GOT3 (cell line): ENCODE measurements at regions not wholly inside any gene's neighbourhood (a gene's known extent, or its start where the extent isn't known, plus 50 kb on each side); places are given as distances from the start of the nearest gene placed in this dataset.

Experiments
- DNase-seq: peaks from one replicate; lab custom pipeline; 2025; ENCODE audit warnings: mixed read lengths; lab: John Stamatoyannopoulos, UW

DNA sequence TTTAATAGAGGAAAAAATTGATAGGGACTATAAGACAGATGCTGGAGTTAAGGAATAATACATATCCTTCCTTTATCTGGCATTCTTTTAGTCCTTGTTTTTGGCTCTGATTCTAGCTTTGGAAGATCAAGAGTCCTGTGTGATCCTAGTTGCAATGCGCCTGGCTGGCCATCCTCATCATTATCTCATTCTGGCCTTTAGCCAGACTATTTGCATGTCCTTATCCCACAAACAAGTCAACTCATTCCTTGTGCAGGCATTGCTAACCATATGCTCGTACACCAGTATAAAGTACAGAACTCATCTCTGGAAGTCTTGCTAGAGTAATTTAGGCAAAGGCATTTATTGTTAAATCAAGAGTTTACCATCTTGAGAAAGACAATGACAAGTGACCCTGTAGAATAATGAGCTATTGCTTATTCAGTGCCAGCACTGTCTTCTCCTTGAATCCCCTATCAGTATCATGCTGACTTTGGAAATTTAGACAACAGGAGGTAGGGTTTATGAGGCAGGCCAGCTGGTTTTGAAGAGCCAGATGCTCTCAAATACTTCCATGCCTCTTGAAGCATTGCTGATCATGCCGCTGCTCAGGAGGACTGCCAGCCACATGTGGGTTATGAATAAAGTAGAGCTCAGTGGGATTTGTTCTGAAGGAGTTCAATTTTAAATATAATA, 1730.3 kb upstream of the TENM3 start:
- DNase-seq: no peak

DNA sequence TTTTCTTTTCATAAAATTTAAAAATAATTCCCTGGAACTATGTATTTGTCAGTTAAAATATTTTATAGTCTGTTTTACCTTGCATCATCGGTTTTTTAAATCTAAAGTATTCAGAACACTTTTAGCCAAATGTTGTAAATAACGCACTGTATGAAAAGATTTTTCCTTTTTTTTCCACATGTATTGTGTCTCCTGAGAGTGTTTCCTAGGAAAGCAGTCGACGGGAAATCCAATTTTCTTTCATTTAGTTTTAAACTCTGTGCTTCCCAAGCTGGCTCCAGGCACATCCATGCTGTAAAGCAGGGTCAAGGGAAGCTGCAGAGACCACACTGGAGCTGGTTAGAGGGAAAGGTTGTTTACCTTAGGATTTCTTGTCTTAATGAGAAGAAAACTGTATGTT, 1724.3 kb upstream of the TENM3 start:
- no peak for DNase-seq

DNA sequence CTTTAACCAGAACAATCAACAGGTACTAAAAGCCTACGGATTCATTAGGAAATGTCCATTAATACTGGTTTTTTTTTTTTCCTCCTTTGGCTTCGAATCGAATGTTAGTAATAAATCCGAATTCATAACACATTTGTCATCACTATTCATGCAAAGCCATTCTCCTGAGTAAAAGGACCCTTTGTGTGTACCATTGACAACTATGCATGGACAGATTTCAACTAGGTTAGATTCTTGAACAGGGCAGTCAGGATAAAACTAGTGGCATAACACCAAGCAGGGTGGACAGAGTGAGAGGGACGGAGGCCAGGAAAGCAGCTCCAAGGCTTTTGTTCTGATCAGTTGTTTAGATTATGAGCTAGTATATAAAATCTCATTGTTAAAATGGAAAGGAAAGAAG, 1722.0 kb upstream of the TENM3 start:
- DNase-seq: no peak

DNA sequence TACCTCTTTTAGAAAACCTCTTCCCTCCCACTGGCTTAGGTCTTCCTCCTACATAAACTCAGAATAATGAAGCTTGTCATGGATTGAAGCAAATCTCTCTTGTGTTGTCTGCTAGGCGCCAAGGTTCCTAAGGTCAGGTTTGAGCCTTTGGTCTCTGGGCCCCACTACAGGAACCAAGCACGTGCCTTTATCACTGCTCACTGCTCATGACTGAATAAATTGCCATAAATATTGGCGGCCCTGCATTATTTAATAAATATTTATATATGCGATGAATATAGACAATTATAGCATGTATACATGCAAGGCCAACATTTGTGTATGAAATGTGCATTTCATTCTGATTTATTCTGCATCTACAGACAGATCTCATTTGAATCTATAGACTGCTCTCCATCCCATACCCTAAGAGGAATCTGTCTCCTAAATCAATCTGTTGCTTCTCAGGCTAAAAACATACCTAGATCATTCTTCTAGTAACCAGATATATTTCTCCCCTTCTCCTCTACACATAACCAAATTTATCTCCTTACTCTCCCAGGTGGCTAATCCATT, 1717.6 kb upstream of the TENM3 start:
- no peak for DNase-seq

DNA sequence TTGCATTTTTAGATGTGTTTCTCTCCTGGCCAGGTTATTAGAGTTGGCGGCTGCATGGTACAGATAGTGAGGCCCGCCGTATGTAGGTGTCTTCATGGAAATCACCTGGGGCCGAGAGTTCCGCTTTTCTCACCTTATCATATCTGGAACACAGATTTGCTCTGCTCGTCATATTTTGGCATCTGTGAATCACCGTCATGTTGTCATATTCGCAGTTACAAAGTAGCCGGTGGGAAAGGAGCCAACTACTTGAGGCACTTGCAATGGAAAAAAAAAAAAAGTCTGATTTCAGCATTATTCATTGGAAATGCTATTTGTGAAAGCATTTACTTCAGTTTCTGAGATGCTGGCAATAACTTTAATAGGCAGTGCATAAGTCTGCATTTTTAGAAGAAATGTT, 1715.2 kb upstream of the TENM3 start:
- DNase-seq: no peak

DNA sequence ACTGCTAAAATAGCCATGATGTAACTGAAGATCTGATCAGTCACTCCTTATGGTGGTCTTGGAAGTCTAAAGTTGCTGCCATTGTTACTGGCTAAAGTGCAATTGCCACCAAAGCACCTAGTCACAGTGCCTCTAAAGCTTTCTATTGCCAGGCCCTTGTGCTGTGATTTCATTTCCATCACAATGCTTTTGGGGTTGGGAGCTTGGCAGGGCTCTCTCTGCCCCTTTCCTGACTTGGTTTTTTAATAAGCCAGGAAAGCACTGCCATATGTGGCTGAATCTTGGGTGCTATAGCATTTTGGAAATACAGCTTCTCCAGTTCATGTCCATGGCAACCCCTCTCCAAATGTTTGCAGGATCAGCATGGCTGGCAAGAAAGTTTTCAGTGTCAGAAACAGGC, 1712.4 kb upstream of the TENM3 start:
- DNase-seq: no peak

DNA sequence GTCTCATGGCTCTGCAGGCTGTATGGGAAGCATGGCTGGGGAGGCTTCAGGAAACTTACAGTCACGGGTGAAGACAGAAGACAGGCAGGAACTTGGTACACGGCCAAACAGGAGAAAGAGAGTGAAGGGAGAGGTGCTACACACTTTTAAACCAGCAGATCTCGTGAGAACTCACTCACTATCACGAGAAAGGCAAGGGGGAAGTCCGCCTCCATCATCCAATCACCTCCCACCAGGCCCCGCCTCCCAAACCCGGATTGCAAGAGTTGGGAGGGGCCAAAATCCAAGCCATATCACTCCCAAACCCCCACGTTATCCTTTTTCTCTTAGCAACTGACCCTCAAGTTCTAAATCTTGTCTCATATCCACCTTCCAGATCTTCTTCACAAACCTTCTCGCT, 1710.5 kb upstream of the TENM3 start:
- no peak for DNase-seq

DNA sequence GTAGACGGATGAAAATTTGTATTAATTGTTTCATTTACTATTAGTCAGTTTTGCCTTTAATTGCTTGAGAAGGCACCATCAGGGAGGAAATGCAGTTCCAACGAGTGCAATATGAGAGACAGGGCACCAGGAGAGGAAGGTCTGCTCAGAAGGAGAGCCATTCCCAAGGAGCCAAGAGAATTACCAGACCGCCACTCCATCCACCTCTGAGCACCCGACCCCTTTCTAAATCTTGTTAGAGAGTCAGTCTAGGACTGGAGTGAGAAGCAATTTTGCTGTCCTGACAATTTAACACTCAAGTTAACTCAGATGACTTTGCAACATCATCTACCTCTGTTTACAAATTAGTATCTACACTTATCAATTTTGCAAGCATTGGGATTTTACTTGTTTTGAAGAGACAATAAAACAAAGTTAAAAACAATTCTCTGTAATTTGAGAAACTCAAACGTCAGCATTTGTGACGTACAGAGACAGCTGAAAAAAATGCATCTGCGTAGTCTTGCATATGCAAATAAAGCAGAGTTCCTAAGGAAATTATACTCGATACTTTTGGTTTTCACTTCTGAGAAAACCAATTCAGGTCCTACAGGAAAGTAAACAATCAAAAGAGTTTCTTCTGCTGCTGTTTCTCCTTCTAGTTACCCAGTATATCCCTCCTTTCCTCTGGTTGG, 1704.7 kb upstream of the TENM3 start:
- DNase-seq: no peak

DNA sequence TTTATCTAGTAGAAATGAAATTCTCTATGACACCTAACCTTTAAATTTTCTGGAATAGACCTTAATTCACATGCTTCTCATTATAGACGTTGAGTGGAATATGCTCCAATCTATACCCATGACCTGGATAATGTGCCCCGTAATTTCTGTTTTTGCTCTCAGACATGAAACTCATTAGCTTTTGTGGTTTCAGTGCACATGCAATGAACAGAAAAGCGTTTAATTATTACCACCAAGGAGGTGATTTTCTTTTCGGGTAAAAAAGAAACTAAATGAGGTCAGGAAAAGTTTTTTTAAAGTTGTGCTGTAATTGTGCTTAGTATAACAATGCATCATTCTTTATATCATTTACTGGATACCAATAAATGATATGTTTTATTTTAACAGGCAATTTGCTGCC, 1703.9 kb upstream of the TENM3 start:
- no peak for DNase-seq

DNA sequence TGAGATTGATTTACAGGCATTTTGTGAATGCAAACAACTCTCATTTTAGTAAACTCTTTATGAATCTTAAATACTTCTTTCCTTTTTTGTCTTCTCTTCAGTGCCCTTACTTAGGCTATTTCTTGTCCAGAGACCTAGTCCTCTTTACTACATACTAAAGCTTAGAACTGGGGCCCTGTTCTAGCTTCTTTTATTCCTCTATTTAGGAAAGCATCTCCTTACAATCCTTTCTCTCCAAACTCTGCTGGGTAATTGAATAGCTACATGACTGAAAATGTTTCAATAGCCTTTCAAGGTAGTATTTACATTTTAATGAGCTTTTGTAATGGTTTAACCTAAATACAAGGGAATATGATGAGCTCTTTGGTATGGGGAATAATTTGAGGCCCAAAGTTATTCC, 1701.5 kb upstream of the TENM3 start:
- no peak for DNase-seq

DNA sequence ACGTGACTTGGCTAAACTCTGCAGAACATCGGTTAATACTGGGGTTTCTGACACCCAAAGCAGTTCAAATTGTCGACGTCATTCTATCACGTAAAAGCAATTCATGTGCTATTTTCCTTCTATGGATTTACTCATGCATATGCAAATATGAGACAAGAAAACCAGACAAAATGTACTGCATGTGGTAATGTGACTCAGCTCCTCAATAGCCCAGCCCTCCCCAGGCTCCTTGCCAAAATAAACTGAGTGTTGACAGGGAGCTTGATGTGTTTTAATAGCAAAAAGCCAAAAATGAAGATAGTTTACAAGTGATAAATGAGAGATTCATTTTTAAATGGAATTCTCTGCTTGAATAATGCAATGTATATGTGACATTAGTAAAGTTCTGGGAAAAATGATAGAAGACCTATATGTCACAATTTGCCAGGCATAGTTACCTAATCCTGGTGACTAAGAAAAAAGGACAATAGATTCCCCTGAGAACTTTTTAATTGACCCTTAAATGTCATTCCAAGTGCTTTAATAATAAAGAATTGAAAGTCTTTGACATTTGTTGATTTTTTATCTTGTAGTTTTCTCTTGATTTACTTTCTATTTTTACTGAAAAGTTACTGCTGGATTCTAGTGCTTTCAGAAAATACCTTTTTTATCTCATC, 1700.6 kb upstream of the TENM3 start:
- DNase-seq: no peak

DNA sequence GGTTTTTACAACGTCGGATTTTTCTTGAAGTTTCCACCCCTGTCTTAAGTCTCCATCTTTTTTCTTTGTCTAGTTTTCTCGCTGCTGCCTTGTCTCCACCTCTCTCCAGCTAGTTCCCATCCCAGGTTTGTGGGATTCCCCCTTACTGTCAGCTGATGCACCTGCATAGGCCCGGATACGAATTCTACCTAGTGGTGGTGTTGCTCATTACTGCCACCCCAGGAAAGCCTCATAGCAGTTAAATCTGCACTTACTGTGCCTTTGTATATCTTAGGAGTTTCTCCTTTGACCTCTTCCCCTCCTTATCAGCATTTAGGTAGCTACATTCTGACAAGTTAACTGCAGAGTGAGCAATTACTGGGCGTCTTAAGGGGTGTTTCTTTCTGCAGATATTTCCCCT, 1693.1 kb upstream of the TENM3 start:
- DNase-seq: no peak

DNA sequence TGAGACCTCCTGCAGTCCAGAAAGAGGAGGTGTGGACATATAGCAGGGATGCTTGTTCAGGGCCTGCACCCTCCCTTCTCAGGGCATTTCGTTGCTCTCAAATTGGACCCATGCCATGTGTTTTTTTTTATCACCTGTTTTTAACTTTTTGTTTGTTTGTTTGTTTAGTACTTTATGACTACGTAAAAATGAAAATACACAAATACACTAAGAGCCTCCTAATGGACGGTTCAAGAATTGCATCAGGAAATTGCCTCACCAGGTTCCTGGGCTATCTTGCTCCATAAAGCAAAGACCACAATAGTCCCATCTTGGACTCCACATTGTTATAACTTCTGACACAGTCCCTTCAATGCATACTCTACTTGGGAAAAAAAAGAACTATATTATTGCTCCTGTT, 1685.9 kb upstream of the TENM3 start:
- DNase-seq: no peak

DNA sequence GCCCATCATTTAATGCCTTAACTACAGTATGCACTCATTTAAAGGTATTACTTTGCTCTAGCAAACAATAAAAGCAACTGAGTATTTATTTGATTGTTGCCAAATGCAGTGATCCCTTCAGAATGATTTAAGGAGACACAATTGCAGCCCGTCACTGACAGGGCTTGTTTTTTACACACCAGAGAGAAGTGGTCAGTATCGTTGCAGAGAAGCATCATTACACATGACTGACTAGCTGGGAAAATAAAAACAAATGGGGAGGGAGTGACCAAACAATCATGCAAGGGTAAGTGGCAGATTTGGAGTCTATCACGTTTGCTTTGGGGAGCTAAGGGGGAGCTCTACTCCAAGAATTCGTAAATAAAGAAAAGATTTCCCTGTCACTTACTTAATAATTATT, 1685.3 kb upstream of the TENM3 start:
- DNase-seq: no peak

DNA sequence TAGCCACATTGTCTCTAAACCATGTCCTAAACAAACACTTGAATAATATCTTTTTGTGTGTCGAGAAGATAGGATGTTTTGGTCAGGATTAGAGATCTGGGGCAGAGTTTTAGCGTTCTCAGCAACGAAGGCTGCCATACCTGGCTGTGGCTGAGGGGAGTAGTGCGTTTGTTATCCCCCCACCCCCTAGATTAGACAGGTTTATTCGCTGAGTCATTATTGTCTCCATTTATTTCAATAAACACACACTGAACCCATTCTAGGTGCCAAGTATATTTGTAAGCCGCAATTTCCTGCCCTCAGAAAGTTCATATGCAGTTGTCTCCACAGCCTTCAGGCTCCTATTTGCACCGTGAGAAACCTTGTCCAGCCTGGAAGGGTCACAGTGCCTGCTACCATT, 1684.8 kb upstream of the TENM3 start:
- no peak for DNase-seq

DNA sequence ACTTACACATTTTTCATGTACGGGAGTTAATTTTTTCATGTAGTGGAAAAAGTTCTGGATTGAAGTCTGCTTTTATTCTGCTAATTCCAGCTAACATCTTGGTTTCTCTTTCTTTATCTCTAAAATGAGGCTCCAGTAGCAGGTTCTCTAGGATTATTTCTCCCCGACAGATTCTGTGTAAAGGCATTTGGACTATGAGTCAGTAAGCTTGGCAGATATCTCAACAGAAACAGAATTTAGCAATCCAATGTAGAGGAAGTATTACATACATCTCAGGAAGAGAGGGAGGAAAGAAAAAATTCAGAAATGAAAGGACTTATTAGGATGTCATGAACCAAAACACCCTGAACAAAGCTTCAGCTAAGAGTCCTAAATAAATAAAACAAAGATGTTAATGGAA, 1682.3 kb upstream of the TENM3 start:
- no peak for DNase-seq

DNA sequence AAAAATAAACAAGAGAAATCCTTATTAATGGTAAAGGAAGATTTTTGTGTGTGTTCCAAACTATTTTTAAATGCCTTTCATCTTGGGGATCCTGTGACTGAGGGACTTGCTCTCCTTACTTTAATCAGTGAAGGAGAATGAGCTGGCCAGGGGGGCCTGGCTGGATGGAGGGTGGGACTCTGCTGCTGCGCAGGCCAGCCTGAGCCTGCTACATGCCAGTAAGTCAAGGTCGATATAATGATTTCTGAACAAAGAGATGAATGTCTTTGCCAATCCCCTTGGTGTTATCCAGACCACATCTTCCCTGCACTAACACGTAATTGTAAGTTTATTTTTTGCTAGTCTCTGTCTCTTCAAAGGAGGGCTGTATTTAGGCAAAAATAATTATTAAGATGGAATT, 1679.2 kb upstream of the TENM3 start:
- DNase-seq: no peak

DNA sequence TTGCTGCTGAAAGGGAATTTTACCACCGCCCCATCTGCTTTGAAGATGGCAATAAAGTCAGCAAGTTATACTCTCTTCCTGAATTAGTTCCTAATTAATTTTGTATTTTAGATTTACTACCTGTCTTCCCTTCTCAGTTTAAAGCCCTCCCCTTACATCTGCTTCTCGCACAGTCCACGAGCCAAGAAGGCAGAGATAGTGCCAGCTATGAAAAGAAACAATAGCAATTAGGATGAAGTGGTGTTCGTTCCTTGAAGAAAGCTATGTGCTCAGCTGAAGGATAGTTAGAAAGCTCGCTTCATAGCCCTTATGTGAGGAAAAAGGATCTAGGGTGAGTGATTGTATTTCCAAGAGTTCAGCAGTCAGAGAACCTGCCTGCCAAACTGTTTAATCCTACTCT, 1678.8 kb upstream of the TENM3 start:
- no peak for DNase-seq

DNA sequence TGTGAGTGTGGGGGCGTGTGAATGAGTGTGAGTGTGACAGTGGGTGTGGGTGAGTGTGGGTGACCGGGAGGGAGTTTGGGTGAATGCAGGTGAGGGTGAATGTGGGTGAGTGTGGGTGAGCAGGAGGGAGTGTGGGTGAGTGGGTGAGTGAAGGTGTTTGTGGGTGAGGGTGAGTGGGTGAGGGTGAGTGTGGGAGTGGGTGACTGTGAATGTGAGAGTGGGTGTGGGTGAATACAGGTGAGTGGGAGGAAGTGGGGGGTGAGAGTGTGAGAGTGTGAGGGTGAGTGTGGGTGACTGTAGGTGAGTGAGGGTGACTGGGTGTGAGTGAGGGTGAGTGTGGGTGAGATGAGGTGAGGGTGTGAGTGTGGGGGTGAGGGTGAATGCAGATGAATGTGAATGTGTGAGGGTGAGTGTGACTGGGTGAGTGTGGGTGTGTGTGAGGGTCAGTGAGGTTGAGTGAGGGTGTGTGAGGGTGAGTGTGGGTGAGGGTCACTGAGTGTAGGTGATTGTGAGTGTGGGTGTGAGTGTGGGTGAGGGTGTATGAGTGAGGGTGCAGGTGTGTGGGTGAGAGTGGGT, 1677.3 kb upstream of the TENM3 start:
- DNase-seq: no peak

DNA sequence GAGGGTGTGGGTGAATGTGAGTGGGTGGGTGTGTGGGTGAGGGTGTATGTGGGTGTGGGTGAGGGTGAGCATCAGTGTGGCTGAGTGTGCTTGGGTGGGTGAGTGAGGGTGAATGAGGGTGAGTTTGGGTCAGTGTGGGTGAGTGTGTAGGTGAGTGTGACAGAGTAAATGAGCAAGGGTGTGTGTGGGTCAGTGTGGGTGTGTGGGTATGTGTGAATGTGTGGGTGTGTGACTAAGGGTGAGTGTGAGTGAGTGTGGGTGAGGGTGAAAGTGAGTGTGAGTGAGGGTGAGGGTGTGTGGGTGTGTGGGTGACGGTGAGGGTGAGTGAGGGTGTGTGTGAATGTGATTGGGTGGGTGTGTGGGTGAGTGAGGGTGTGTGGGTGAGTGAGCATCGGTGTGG, 1676.7 kb upstream of the TENM3 start:
- no peak for DNase-seq

DNA sequence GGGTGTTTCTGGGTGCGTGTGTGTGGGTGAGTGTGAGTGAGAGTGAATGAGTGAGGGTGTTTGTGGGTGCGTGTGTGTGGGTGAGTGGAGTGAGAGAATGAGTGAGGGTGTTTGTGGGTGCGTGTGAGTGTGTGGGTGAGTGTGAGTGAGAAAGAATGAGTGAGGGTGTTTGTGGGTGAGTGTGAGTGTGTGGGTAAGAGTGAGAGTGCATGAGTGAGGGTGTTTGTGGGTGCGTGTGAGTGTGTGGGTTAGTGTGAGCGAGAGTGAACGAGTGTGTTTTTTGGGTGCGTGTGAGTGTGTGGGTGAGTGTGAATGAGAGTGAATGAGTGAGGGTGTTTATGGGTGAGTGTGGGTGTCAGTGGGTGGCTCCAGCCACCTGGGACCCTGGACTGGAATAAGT, 1676.1 kb upstream of the TENM3 start:
- no peak for DNase-seq

DNA sequence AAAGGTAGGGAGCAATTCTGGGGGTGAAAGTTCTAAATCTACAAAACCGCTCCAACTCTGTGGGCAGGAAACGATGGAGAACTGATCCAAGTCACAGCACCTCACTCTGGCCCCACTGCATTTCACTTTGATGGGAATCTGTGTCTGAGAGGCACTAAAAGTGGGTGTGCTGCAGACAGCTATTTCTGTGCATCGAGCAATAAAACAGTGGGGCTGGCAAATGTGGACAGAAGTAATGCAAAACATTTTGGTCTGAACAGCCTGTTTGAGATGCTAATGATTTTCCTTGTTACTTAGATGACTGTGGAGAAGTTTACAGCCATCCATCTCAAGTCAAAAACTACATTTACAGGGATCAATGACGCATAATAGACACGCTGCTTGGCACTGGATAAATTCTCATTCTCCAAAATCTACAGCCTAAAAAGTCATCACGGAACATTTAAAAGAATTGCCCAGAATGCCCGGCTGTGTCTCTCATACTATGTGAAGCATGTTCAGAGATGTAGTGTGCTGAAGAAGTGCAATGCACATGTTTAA, 1671.6 kb upstream of the TENM3 start:
- DNase-seq: no peak

DNA sequence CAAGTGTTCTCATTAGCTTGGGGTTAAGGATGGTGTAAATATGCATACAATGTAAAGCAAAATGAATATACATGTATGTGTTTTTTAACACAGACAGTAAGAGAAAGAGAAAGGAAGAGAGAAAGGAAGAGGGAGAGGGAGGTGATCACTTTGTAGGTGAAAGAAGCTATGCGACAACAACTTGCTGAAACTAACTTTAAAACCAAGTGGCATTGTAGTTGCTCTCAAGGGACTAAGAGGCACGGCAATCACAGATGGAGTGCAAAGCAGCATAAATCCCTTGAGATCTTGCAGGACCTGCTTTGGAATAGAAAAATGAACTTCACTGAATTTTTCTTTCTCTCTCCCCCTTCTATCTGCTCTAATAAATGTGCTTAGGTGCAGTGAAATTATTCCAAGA, 1665.0 kb upstream of the TENM3 start:
- no peak for DNase-seq
